Esophagus muscularis mucosa (tissue), 3 donors: ENCODE measurements at regions not wholly inside any gene's neighbourhood (a gene's known extent, or its start where the extent isn't known, plus 50 kb on each side); places are given as distances from the start of the nearest gene placed in this dataset.

Source experiments
- POLR2A ChIP-seq: fragments of 450-650 bp; IDR thresholded peaks from one replicate; pipeline ENCODE4 v1.6.1; 2017; ENCODE audit warnings: antibody characterized with exemption, moderate library complexity, mild to moderate bottlenecking, low read depth
- POLR2AphosphoS5 ChIP-seq, 2 donors: sonication (generic); formaldehyde crosslinking; IDR thresholded peaks; one replicate each; pipeline ENCODE4 v1.6.1; 2017; ENCODE audit warnings: antibody characterized with exemption in 2 of 2
- TF ChIP-seq, protein P1 (sequence below), 3 experiments: fragments of 200-600 bp in 2 of 3; fragments of 450-650 bp in 1 of 3; sonication (generic) in 2 of 3; IDR thresholded peaks; one replicate each; pipeline ENCODE4 v1.5.1; 2017 to 2019; ENCODE audit warnings: antibody characterized with exemption in 3 of 3, mild to moderate bottlenecking in 2 of 3, moderate library complexity in 1 of 3

DNA sequence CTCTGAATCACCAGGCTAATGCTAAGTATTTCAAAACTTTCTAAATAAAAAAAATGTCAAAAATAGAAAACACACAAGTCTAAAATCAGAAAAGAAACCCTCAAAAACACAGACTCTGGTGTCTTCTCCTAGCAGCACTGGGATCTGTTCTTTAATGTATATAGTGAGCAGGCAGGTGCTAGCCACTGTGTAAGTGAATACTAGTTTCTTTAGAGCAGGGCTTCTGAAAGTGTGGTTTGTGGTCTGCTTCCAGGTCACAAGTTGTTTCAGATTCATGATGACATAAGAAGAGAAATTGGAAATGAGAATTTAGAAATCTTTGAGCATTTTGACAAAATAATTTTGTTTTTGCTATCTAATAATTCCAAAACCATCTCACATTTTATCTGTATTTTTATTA is 763.1 kb downstream of the USP25 start:
- no peak for TF ChIP-seq POLR2A
- TF ChIP-seq, protein P1, sequence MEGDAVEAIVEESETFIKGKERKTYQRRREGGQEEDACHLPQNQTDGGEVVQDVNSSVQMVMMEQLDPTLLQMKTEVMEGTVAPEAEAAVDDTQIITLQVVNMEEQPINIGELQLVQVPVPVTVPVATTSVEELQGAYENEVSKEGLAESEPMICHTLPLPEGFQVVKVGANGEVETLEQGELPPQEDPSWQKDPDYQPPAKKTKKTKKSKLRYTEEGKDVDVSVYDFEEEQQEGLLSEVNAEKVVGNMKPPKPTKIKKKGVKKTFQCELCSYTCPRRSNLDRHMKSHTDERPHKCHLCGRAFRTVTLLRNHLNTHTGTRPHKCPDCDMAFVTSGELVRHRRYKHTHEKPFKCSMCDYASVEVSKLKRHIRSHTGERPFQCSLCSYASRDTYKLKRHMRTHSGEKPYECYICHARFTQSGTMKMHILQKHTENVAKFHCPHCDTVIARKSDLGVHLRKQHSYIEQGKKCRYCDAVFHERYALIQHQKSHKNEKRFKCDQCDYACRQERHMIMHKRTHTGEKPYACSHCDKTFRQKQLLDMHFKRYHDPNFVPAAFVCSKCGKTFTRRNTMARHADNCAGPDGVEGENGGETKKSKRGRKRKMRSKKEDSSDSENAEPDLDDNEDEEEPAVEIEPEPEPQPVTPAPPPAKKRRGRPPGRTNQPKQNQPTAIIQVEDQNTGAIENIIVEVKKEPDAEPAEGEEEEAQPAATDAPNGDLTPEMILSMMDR (IDR thresholded peaks at IDR 0.05), result no peak
- TF ChIP-seq POLR2AphosphoS5 (IDR thresholded peaks at IDR 0.05), result no peak
